Stimulated activated CD8-positive, alpha-beta memory T cell treated with anti-CD3 and anti-CD28 coated beads, Interleukin-4, amount 100 ng/mL, for 24 hours (primary cell): ENCODE measurements at regions not wholly inside any gene's neighbourhood (a gene's known extent, or its start where the extent isn't known, plus 50 kb on each side); places are given as distances from the start of the nearest gene placed in this dataset.

Source experiments
- DNase-seq: peaks from one replicate; pipeline ENCODE4 v3.0.0-alpha.2; 2020; ENCODE audit warnings: low read depth

- DNase-seq: no peak
These were observed 1381.5 kb upstream of the CELF2 start for GRCh38 chr10:9636216-9636615.

- DNase-seq: no peak
These were observed 1373.9 kb upstream of the CELF2 start for GRCh38 chr10:9643782-9644181.

- DNase-seq: no peak
These were observed 1372.3 kb upstream of the CELF2 start for GRCh38 chr10:9645404-9645803.

DNA sequence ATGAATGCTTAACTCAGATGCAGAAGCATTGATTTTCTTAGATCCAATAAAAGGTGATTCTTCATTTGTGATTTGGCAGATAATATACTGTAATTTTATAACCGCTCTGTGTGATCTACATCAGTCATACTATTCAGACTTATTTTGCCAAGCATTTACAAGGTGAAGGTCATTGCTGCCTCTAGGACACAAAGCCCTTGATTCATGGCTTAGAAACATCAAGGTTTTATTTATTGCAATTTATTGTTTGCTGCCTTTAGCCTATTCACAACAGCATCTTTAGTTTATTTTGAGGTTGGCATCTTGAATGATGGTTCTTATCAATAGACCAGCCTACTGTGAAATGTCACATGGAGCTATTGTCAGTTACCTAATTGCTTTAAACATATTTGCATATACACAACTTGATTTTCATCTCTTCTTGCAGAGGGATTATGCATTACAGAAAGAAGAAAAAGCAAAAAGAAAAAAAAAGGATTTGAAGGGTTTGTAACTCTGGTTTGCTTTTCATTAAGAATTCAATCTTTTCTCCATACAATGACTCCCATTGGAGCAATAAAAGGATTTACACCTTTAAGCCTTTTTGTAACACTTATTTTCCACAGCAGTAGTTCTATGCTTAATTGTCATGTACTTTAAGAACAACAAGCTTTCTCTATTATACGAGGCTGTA, 1371.6 kb upstream of the CELF2 start:
- DNase-seq: no peak

GRCh38 chr10:9654261-9654660, 1363.4 kb upstream of the CELF2 start:
- DNase-seq: no peak

- no peak for DNase-seq
These were observed 1361.3 kb upstream of the CELF2 start for GRCh38 chr10:9656386-9656785.

DNA sequence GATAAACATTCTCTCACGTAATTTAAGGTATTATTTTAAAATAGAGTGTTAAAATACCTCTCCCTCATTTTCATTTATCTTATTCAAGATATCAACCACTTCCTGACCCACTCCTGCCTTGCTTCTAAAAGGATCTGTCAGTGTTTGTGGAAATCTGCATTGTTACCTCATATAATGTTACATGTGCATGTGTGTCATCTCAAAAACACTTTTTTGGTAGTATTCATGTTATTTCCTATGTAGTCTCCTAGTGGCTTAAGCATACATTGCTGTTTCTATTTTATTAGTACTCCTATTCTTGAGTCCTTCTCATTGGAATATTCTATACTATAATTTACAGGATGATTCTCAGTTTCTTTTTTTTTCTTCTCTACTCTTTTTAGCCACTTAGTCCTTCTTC, 1360.7 kb upstream of the CELF2 start:
- no peak for DNase-seq

GRCh38 chr10:9657530-9657929, 1360.1 kb upstream of the CELF2 start:
- DNase-seq: no peak

DNA sequence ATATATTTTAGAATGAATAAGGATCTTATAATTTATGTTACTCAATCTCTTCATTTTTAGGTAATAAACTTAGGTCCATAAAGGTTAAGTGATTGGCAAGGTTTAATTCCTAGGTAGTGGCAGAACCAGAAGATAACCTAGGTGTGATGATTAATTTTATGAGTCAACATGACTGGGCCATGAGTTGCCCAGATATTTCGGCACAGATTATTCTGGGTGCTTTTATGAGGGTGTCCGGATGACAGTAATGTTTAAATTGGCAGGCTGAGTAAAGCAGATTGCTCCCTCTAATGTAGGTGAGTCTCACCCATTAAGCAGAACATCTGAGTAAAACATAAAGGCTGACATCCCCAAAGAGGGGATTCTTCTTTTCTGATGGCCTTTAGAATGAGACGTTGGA, 1349.3 kb upstream of the CELF2 start:
- no peak for DNase-seq

DNA sequence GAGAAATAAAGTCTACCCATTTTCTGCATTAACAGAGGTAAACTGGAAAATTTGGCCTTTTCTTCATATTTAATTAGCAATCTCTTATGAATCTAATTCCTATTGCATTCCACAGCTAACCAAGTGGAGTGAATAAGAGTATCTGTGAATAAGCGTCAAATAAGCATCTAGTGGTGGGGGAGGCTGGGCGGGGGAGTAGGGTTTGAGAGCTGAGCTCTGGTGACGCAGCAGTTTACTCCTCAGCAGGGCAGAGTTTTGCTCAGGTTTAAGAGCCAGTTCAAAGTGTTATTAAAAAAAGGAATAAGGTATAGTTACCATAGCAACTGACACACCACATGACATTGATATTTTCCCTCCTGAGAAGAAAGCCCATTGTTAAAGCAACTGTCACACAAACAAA, 1346.8 kb upstream of the CELF2 start:
- no peak for DNase-seq

GRCh38 chr10:9681655-9682054, 1336.0 kb upstream of the CELF2 start:
- no peak for DNase-seq

- DNase-seq: no peak
These were observed 1334.9 kb upstream of the CELF2 start for GRCh38 chr10:9682802-9683201.

DNA sequence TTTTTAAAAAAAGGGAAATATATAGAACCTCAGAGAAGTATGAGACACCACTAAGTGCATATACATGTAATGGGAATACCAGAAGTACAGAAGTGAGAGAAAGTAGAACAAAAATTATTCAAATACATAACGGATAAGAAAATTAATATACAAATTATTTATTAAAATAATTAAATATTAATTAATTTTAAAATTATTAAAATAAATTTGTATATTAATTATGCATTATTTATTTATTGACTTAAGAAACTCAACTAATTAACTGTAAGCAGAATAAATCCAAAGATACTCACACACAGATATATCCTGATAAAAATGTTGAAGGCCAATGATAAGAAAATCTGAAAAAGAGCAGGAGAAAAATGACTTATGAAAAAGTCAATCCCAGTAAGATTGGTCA, 1333.5 kb upstream of the CELF2 start:
- DNase-seq: no peak

DNA sequence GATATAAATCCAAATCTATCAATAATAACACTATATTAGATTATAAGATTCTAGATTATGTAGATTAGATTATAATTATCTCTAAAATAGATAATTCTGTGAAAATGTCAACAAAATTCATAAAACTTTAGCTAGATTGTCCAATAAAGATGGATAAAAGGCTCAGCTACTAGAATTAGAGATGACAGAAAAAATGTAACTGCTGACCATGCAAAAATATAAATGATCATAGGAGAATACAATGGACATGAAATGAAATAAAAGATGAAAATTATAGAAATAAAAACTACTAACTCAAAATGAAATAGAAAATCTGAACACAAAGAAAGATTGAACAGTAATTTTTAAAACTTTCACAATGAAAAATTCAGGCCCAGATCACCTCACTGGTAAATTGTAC, 1332.1 kb upstream of the CELF2 start:
- DNase-seq: no peak

DNA sequence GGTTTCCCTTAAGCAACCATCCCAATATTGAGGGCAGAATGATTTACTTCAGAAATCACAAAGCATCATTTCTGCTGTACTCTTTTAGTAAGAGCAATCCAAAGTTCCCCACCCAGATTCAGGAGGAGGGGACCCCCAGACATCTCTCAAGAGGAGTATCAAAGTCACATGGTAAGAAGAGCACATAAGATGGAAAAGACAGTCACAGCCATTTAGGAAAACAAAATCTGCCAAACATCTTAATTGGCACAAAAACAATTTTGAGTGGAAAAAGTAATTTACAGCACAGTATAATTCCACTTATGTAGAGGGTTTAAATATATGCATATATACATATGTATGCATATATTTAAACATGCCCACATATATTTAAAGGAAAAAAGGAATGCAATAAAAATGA, 1329.0 kb upstream of the CELF2 start:
- DNase-seq: no peak

DNA sequence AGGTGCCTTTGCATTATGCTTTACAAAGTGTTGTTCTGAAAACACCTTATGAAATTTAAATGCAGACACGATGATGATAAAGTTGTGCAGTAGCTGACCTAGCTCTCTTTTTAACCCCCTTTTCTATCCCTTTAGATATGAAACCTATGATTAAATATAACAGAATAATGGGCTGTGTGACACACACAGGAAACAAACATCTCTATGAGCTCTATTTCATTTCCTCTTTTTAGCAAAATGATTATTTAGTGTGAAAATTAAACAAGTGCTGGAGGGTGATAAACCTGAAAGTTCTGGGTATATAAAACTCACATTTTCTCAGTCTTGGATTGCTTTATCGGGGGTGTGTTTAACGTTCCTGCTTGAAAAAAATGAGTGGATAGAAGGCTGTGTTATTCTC, 1310.5 kb upstream of the CELF2 start:
- DNase-seq: no peak

DNA sequence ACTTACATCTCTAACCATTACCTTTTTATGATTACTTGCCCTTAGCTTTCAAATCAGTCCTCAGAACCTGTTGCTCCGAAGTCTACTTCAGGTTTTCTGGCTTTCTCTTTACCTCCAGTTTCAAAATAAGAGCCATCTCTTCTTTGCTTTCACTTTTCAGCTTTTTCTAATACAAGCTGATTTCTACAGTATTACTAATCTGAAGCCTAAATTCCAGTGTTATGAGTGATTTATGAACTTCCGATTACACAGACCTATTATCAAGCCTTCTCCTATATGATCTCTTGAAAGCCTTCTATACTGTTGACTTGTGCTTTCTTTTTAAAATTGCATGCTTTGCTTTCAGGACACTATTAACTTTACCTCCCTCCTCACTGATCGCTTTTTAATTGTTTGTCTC, 1307.8 kb upstream of the CELF2 start:
- no peak for DNase-seq

GRCh38 chr10:9712393-9712792, 1305.3 kb upstream of the CELF2 start:
- no peak for DNase-seq

DNA sequence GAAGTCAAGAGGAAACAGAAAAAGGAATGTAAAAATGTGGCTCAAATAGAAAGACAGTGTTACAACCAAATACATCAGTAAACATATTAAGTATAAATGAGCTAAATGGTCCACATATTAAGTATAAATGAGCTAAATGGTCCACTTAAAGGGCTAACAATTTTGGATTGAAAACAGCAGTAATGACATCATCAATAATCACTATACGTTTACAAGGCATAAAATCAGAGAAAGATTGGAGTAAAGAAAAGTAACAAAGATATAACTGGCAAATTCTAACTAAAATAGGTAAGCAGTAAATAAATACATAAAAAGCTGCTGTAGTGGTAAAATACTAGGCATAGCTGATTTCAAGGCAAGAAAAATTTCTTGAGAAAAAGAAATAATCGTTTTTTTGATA, 1298.4 kb upstream of the CELF2 start:
- DNase-seq: no peak

- no peak for DNase-seq
These were observed 1283.9 kb upstream of the CELF2 start for GRCh38 chr10:9733766-9734165.

DNA sequence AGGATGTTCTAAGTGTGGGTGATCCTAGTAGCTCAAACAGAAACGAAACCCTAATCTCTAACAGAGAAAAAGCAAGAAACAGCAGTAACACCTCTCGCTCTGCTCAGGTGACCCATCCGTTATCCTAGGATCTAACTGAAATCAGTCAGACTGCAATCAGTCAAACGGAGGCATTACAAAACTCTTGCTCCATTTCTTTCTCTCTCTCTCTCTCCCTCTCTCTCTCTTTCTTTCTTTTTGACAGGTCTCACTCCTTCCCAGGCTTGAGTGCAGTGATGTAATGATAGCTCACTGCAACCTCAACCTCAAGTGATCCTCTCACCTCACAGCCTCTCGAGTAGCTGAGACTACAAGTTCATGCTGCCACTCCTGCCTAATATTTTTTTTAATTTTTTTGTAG, 1283.5 kb upstream of the CELF2 start:
- no peak for DNase-seq

DNA sequence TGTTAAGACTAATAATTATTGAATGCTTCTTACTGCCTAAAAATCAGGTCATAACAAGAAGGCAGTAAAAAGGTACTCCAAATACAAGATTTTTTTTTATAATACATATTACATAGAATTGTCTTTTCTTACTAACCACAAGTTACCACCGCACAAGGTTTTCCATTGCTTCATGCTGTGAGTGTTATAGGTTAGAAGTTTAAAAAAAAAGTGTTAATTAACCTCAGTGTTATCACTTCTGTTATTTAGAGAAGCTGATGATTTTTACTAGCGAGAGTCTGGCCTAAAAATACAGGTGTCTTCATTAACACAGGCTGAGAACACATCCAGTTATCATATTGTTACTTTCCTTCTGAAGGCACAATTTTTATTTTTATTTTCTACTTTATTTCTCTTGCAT, 1281.9 kb upstream of the CELF2 start:
- DNase-seq: no peak

- no peak for DNase-seq
These were observed 1274.0 kb upstream of the CELF2 start for GRCh38 chr10:9743639-9744038.

- DNase-seq: no peak
These were observed 1272.5 kb upstream of the CELF2 start for GRCh38 chr10:9745158-9745557.

DNA sequence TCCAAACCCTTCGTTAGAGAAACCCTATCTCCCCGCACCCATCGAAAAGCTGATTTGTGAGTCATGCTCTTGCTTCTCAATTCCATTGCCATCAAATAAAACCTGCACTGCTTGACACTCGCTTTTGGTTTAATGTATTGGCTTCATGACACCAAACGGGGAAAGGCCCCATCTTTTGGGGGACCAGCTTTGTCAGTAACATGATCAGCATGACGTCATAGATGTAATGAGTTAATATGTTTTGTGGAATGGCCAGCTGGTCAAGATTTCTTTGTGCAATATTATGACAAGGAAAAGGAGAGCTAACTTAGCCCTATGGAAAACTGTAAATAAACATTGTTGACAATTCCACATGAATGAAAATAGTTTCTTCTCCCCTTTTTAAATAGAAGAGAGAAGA, 1260.5 kb upstream of the CELF2 start:
- no peak for DNase-seq
